WTC11 (cell line): ENCODE measurements at regions not wholly inside any gene's neighbourhood (a gene's known extent, or its start where the extent isn't known, plus 50 kb on each side); places are given as distances from the start of the nearest gene placed in this dataset.

Experiments
- ATAC-seq: fragments of 200-7000 bp; cut with Tn5 transposase; 2 replicates; pipeline ENCODE4 v1.10.0; 2021; ENCODE audit warnings: mild to moderate bottlenecking, moderate library complexity
- CTCF ChIA-PET: fragments of 300-600 bp; sonication (Branson Sonifier 250); formaldehyde crosslinking; loops from one replicate; lab custom pipeline; 2021; ENCODE audit warnings: antibody characterized with exemption; lab: Charles Lee
- POLR2A ChIA-PET: fragments of 350-600 bp; sonication (Branson Sonifier 250); formaldehyde crosslinking; loops from one replicate; lab custom pipeline; 2021; ENCODE audit warnings: antibody characterized with exemption; lab: Charles Lee
- DNase-seq: peaks from one replicate; pipeline ENCODE4 v3.0.0; 2021; ENCODE audit warnings: low spot score
- H3K27ac Mint-ChIP-seq: 2 replicates; pipeline ENCODE4 v1.8.0; 2021; ENCODE audit warnings: mixed read lengths
- H3K27me3 Mint-ChIP-seq: 2 replicates; pipeline ENCODE4 v1.8.0; 2021; ENCODE audit warnings: low read depth, mild to moderate bottlenecking, moderate library complexity, mixed read lengths
- H3K36me3 Mint-ChIP-seq: 2 replicates; pipeline ENCODE4 v1.8.0; 2021; ENCODE audit warnings: mixed read lengths
- H3K4me1 Mint-ChIP-seq: 2 replicates; pipeline ENCODE4 v1.8.0; 2022; ENCODE audit warnings: mixed read lengths
- H3K4me3 Mint-ChIP-seq: 2 replicates; pipeline ENCODE4 v1.8.0; 2021; ENCODE audit warnings: mild to moderate bottlenecking, moderate library complexity, mixed read lengths
- H3K9me3 Mint-ChIP-seq: 2 replicates; pipeline ENCODE4 v1.8.0; 2021; ENCODE audit warnings: mixed read lengths
- EMX1 ChIP-seq: fragments of 250-450 bp; sonication (Bioruptor Pico); IDR thresholded peaks from 2 replicates; pipeline ENCODE4 v1.8.0; 2021; ENCODE audit warnings: mild to moderate bottlenecking
- ESRRA ChIP-seq: sonication (generic); formaldehyde crosslinking; IDR thresholded peaks from 2 replicates; pipeline ENCODE4 v1.8.1; 2022; ENCODE audit warnings: mild to moderate bottlenecking, missing genetic modification reagents, borderline replicate concordance
- ETV6 ChIP-seq: sonication (generic); formaldehyde crosslinking; IDR thresholded peaks from 2 replicates; pipeline ENCODE4 v1.8.1; 2022; ENCODE audit warnings: mild to moderate bottlenecking, missing genetic modification reagents
- NFATC4 ChIP-seq: fragments of 250-450 bp; sonication (Bioruptor Pico); IDR thresholded peaks from 2 replicates; pipeline ENCODE4 v1.9.0; 2021; ENCODE audit warnings: mild to moderate bottlenecking
- OVOL2 ChIP-seq: fragments of 250-450 bp; sonication (Bioruptor Pico); IDR thresholded peaks from 2 replicates; pipeline ENCODE4 v1.9.0; 2021; ENCODE audit warnings: mild to moderate bottlenecking, borderline replicate concordance
- SMAD4 ChIP-seq: sonication (generic); formaldehyde crosslinking; IDR thresholded peaks from 2 replicates; pipeline ENCODE4 v1.8.0; 2022; ENCODE audit warnings: mild to moderate bottlenecking, missing genetic modification reagents
- ZNF219 ChIP-seq: sonication (generic); formaldehyde crosslinking; IDR thresholded peaks from 2 replicates; pipeline ENCODE4 v1.8.0; 2023; ENCODE audit warnings: missing genetic modification reagents, mild to moderate bottlenecking, borderline replicate concordance
- TF ChIP-seq, protein P1 (sequence below): sonication (generic); formaldehyde crosslinking; IDR thresholded peaks from 2 replicates; pipeline ENCODE4 v1.8.1; 2023; ENCODE audit warnings: mild to moderate bottlenecking, missing genetic modification reagents
- TF ChIP-seq, protein P2 (sequence below): sonication (generic); formaldehyde crosslinking; IDR thresholded peaks from 2 replicates; pipeline ENCODE4 v1.8.0; 2022; ENCODE audit warnings: mild to moderate bottlenecking, missing genetic modification reagents
- TF ChIP-seq, protein P3 (sequence below): sonication (generic); formaldehyde crosslinking; conservative IDR thresholded peaks from 2 replicates; pipeline ENCODE4 v1.8.1; 2023; ENCODE audit warnings: mild to moderate bottlenecking, low read depth, missing genetic modification reagents, moderate library complexity
- TF ChIP-seq, protein P4 (sequence below): fragments of 250-450 bp; sonication (Bioruptor Pico); IDR thresholded peaks from 2 replicates; pipeline ENCODE4 v1.9.0; 2021; ENCODE audit warnings: mild to moderate bottlenecking
- TF ChIP-seq, protein P5 (sequence below): sonication (generic); formaldehyde crosslinking; IDR thresholded peaks from 2 replicates; pipeline ENCODE4 v1.8.1; 2022; ENCODE audit warnings: low read depth, missing genetic modification reagents, borderline replicate concordance
- TF ChIP-seq, protein P6 (sequence below): sonication (generic); formaldehyde crosslinking; IDR thresholded peaks from 2 replicates; pipeline ENCODE4 v1.8.1; 2023; ENCODE audit warnings: mild to moderate bottlenecking, missing genetic modification reagents, borderline replicate concordance
- TF ChIP-seq, protein P7 (sequence below): sonication (generic); formaldehyde crosslinking; IDR thresholded peaks from 2 replicates; pipeline ENCODE4 v1.8.0; 2023; ENCODE audit warnings: mild to moderate bottlenecking, missing genetic modification reagents
- TF ChIP-seq, protein P8 (sequence below): sonication (generic); formaldehyde crosslinking; IDR thresholded peaks from 2 replicates; pipeline ENCODE4 v1.8.1; 2023; ENCODE audit warnings: mild to moderate bottlenecking, missing genetic modification reagents

DNA sequence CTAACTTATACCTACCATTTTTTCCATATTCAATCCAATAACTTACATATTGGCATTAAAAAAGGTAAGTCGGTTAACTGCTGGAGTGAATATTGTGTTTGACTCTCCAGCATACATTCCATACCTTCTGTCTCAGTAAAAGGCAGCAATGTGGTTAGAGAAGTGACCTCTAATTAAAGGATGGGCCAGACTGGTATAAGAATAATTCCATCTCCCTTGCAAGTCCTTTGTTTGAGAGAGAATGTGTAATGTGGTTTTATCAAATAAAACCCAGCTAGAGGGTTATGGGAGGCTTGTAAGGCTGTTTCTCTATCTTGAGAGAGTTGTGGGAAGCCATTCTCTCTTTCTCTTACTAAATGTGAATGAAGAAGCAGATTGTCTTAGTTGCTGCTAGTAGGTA lies 289.3 kb upstream of the TCF4 start (continued):
- TF ChIP-seq, protein P1, sequence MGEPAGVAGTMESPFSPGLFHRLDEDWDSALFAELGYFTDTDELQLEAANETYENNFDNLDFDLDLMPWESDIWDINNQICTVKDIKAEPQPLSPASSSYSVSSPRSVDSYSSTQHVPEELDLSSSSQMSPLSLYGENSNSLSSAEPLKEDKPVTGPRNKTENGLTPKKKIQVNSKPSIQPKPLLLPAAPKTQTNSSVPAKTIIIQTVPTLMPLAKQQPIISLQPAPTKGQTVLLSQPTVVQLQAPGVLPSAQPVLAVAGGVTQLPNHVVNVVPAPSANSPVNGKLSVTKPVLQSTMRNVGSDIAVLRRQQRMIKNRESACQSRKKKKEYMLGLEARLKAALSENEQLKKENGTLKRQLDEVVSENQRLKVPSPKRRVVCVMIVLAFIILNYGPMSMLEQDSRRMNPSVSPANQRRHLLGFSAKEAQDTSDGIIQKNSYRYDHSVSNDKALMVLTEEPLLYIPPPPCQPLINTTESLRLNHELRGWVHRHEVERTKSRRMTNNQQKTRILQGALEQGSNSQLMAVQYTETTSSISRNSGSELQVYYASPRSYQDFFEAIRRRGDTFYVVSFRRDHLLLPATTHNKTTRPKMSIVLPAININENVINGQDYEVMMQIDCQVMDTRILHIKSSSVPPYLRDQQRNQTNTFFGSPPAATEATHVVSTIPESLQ = no peak
- TF ChIP-seq, protein P2, sequence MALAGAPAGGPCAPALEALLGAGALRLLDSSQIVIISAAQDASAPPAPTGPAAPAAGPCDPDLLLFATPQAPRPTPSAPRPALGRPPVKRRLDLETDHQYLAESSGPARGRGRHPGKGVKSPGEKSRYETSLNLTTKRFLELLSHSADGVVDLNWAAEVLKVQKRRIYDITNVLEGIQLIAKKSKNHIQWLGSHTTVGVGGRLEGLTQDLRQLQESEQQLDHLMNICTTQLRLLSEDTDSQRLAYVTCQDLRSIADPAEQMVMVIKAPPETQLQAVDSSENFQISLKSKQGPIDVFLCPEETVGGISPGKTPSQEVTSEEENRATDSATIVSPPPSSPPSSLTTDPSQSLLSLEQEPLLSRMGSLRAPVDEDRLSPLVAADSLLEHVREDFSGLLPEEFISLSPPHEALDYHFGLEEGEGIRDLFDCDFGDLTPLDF (CRISPR knock-in tag) = no peak

DNA sequence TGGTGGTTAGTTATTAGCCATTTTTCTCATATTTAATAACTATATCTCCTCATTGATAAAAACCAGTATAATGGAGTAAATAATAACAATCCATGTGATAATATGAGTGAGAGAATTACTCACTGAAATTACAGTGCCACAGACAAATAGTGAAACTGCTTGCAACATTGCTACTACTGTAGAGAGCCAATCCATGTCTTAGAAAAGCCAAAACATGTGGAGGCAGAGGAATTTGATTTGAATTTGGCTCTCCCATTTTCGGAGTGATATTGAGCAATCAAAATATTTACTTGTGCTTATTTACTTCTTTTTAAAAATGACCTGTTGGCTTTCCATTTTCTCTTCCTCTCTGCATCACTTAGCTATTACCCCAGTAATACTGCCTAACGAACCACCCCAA lies 288.3 kb upstream of the TCF4 start:
- ATAC-seq = no peak
- Mint-ChIP-seq H3K27ac (no peak overlapping the region), H3K27me3 (no peaks in the 10 kb centered on the region), H3K9me3 (no peaks in the 10 kb centered on the region), H3K4me1 (peaks cover 7% of the 10 kb centered on the region), H3K4me3 (no peak overlapping the region), H3K36me3 (no peaks in the 10 kb centered on the region)
- DNase-seq = no peak
- CTCF ChIA-PET = no interaction called here
- POLR2A ChIA-PET = no interaction called here
- TF ChIP-seq, protein P3, sequence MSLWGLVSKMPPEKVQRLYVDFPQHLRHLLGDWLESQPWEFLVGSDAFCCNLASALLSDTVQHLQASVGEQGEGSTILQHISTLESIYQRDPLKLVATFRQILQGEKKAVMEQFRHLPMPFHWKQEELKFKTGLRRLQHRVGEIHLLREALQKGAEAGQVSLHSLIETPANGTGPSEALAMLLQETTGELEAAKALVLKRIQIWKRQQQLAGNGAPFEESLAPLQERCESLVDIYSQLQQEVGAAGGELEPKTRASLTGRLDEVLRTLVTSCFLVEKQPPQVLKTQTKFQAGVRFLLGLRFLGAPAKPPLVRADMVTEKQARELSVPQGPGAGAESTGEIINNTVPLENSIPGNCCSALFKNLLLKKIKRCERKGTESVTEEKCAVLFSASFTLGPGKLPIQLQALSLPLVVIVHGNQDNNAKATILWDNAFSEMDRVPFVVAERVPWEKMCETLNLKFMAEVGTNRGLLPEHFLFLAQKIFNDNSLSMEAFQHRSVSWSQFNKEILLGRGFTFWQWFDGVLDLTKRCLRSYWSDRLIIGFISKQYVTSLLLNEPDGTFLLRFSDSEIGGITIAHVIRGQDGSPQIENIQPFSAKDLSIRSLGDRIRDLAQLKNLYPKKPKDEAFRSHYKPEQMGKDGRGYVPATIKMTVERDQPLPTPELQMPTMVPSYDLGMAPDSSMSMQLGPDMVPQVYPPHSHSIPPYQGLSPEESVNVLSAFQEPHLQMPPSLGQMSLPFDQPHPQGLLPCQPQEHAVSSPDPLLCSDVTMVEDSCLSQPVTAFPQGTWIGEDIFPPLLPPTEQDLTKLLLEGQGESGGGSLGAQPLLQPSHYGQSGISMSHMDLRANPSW (CRISPR knock-in tag) = no peak
- no peak for TF ChIP-seq SMAD4
- TF ChIP-seq ESRRA = no peak
- TF ChIP-seq, protein P4, sequence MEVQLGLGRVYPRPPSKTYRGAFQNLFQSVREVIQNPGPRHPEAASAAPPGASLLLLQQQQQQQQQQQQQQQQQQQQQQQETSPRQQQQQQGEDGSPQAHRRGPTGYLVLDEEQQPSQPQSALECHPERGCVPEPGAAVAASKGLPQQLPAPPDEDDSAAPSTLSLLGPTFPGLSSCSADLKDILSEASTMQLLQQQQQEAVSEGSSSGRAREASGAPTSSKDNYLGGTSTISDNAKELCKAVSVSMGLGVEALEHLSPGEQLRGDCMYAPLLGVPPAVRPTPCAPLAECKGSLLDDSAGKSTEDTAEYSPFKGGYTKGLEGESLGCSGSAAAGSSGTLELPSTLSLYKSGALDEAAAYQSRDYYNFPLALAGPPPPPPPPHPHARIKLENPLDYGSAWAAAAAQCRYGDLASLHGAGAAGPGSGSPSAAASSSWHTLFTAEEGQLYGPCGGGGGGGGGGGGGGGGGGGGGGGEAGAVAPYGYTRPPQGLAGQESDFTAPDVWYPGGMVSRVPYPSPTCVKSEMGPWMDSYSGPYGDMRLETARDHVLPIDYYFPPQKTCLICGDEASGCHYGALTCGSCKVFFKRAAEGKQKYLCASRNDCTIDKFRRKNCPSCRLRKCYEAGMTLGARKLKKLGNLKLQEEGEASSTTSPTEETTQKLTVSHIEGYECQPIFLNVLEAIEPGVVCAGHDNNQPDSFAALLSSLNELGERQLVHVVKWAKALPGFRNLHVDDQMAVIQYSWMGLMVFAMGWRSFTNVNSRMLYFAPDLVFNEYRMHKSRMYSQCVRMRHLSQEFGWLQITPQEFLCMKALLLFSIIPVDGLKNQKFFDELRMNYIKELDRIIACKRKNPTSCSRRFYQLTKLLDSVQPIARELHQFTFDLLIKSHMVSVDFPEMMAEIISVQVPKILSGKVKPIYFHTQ = no peak
- TF ChIP-seq OVOL2 (CRISPR knock-in tag) = no peak
- TF ChIP-seq ETV6 (CRISPR knock-in tag) = no peak
- TF ChIP-seq, protein P5, sequence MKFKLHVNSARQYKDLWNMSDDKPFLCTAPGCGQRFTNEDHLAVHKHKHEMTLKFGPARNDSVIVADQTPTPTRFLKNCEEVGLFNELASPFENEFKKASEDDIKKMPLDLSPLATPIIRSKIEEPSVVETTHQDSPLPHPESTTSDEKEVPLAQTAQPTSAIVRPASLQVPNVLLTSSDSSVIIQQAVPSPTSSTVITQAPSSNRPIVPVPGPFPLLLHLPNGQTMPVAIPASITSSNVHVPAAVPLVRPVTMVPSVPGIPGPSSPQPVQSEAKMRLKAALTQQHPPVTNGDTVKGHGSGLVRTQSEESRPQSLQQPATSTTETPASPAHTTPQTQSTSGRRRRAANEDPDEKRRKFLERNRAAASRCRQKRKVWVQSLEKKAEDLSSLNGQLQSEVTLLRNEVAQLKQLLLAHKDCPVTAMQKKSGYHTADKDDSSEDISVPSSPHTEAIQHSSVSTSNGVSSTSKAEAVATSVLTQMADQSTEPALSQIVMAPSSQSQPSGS = no peak
- TF ChIP-seq ZNF219 = no peak
- TF ChIP-seq, protein P6, sequence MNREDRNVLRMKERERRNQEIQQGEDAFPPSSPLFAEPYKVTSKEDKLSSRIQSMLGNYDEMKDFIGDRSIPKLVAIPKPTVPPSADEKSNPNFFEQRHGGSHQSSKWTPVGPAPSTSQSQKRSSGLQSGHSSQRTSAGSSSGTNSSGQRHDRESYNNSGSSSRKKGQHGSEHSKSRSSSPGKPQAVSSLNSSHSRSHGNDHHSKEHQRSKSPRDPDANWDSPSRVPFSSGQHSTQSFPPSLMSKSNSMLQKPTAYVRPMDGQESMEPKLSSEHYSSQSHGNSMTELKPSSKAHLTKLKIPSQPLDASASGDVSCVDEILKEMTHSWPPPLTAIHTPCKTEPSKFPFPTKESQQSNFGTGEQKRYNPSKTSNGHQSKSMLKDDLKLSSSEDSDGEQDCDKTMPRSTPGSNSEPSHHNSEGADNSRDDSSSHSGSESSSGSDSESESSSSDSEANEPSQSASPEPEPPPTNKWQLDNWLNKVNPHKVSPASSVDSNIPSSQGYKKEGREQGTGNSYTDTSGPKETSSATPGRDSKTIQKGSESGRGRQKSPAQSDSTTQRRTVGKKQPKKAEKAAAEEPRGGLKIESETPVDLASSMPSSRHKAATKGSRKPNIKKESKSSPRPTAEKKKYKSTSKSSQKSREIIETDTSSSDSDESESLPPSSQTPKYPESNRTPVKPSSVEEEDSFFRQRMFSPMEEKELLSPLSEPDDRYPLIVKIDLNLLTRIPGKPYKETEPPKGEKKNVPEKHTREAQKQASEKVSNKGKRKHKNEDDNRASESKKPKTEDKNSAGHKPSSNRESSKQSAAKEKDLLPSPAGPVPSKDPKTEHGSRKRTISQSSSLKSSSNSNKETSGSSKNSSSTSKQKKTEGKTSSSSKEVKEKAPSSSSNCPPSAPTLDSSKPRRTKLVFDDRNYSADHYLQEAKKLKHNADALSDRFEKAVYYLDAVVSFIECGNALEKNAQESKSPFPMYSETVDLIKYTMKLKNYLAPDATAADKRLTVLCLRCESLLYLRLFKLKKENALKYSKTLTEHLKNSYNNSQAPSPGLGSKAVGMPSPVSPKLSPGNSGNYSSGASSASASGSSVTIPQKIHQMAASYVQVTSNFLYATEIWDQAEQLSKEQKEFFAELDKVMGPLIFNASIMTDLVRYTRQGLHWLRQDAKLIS (CRISPR knock-in tag) = no peak
- TF ChIP-seq, protein P7, sequence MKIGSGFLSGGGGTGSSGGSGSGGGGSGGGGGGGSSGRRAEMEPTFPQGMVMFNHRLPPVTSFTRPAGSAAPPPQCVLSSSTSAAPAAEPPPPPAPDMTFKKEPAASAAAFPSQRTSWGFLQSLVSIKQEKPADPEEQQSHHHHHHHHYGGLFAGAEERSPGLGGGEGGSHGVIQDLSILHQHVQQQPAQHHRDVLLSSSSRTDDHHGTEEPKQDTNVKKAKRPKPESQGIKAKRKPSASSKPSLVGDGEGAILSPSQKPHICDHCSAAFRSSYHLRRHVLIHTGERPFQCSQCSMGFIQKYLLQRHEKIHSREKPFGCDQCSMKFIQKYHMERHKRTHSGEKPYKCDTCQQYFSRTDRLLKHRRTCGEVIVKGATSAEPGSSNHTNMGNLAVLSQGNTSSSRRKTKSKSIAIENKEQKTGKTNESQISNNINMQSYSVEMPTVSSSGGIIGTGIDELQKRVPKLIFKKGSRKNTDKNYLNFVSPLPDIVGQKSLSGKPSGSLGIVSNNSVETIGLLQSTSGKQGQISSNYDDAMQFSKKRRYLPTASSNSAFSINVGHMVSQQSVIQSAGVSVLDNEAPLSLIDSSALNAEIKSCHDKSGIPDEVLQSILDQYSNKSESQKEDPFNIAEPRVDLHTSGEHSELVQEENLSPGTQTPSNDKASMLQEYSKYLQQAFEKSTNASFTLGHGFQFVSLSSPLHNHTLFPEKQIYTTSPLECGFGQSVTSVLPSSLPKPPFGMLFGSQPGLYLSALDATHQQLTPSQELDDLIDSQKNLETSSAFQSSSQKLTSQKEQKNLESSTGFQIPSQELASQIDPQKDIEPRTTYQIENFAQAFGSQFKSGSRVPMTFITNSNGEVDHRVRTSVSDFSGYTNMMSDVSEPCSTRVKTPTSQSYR = no peak
- no peak for TF ChIP-seq EMX1 (CRISPR knock-in tag)
- TF ChIP-seq, protein P1 = no peak
- TF ChIP-seq, protein P8, sequence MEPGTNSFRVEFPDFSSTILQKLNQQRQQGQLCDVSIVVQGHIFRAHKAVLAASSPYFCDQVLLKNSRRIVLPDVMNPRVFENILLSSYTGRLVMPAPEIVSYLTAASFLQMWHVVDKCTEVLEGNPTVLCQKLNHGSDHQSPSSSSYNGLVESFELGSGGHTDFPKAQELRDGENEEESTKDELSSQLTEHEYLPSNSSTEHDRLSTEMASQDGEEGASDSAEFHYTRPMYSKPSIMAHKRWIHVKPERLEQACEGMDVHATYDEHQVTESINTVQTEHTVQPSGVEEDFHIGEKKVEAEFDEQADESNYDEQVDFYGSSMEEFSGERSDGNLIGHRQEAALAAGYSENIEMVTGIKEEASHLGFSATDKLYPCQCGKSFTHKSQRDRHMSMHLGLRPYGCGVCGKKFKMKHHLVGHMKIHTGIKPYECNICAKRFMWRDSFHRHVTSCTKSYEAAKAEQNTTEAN (CRISPR knock-in tag) = no peak
- no peak for TF ChIP-seq NFATC4 (CRISPR knock-in tag)
